ENCODE measurements at regions not wholly inside any gene's neighbourhood (a gene's known extent, or its start where the extent isn't known, plus 50 kb on each side); places are given as distances from the start of the nearest gene placed in this dataset.

- no peak overlapping the region for H3K4me3 ChIP-seq (ENCODE audit: low read depth in 1 of 3, low read length in 3 of 3)
- H3K27ac ChIP-seq (ENCODE audit: low read depth in 1 of 2, low read length in 2 of 2): no peak overlapping the region
- H3K36me3 ChIP-seq (ENCODE audit: control insufficient read depth in 4 of 4, insufficient read depth in 3 of 4, low read depth in 1 of 4, low read length in 3 of 4): no peaks in the 10 kb centered on the region
- H3K4me1 ChIP-seq (ENCODE audit: control insufficient read depth in 4 of 4, insufficient read depth in 4 of 4, low read length in 3 of 4): no peaks in the 10 kb centered on the region
- H3K9me3 ChIP-seq (ENCODE audit: control insufficient read depth in 4 of 4, low read length in 3 of 4): no peaks in the 10 kb centered on the region
- no peaks in the 10 kb centered on the region for H3K27me3 ChIP-seq (ENCODE audit: control insufficient read depth in 4 of 4, insufficient read depth in 4 of 4, low read length in 3 of 4)
- TF ChIP-seq FOXA1 (IDR thresholded peaks at IDR 0.05): no peak
- no peak for TF ChIP-seq ATF3 (IDR thresholded peaks at IDR 0.05)
- no peak for TF ChIP-seq NR2F2 (IDR thresholded peaks at IDR 0.05)
- no peak for TF ChIP-seq HNF4G (IDR thresholded peaks at IDR 0.05)
- no peak for TF ChIP-seq ZBTB33 (IDR thresholded peaks at IDR 0.05)
- TF ChIP-seq SP1 (IDR thresholded peaks at IDR 0.05): no peak
- TF ChIP-seq TAF1 (conservative IDR thresholded peaks at IDR 0.05): no peak
- no peak for DNase-seq (ENCODE audit: low spot score)
- H3K9ac ChIP-seq (ENCODE audit: low read depth in 1 of 2, low read length in 2 of 2): no peak overlapping the region
Observed at GRCh38 chr17:70713694-70714093, 544.4 kb downstream of the KCNJ2 start.

GRCh38 chr17:70716551-70716950, 547.2 kb downstream of the KCNJ2 start:
- H3K9ac ChIP-seq (ENCODE audit: low read depth in 1 of 2, low read length in 2 of 2): no peak overlapping the region
- TF ChIP-seq CTCF (IDR thresholded peaks at IDR 0.05; ENCODE audit: low read depth, low read length, missing input control): no peak
- no peak for TF ChIP-seq NR2F2 (IDR thresholded peaks at IDR 0.05)
- TF ChIP-seq JUND (IDR thresholded peaks at IDR 0.05): no peak
- no peak for TF ChIP-seq HNF4G (IDR thresholded peaks at IDR 0.05)
- TF ChIP-seq ZBTB33 (IDR thresholded peaks at IDR 0.05): no peak
- TF ChIP-seq HNF4A (conservative IDR thresholded peaks at IDR 0.05): no peak
- TF ChIP-seq MAX (IDR thresholded peaks at IDR 0.05): no peak
- no peak for TF ChIP-seq GABPA (IDR thresholded peaks at IDR 0.05 in 1 of 2, conservative IDR thresholded peaks at IDR 0.05 in 1 of 2)
- no peak for TF ChIP-seq RXRA (IDR thresholded peaks at IDR 0.05)
- TF ChIP-seq REST (IDR thresholded peaks at IDR 0.05): no peak
- WGBS: 93% methylated on average over 3 of the region's 3 CpGs

More at GRCh38 chr17:70716551-70716950, 547.2 kb downstream of the KCNJ2 start:
- no peaks in the 10 kb centered on the region for H3K9me3 ChIP-seq (ENCODE audit: control insufficient read depth in 4 of 4, low read length in 3 of 4)
- H3K36me3 ChIP-seq (ENCODE audit: control insufficient read depth in 4 of 4, insufficient read depth in 3 of 4, low read depth in 1 of 4, low read length in 3 of 4): no peaks in the 10 kb centered on the region
- no peak overlapping the region for H3K4me3 ChIP-seq (ENCODE audit: low read depth in 1 of 3, low read length in 3 of 3)
- H3K27me3 ChIP-seq (ENCODE audit: control insufficient read depth in 4 of 4, insufficient read depth in 4 of 4, low read length in 3 of 4): no peaks in the 10 kb centered on the region
- no peak for DNase-seq (ENCODE audit: low spot score)
- H3K27ac ChIP-seq (ENCODE audit: low read depth in 1 of 2, low read length in 2 of 2): no peak overlapping the region
- no peaks in the 10 kb centered on the region for H3K4me1 ChIP-seq (ENCODE audit: control insufficient read depth in 4 of 4, insufficient read depth in 4 of 4, low read length in 3 of 4)

All from liver (tissue), 8 donors.